ENCODE measurements at regions not wholly inside any gene's neighbourhood (a gene's known extent, or its start where the extent isn't known, plus 50 kb on each side); places are given as distances from the start of the nearest gene placed in this dataset.

DNA sequence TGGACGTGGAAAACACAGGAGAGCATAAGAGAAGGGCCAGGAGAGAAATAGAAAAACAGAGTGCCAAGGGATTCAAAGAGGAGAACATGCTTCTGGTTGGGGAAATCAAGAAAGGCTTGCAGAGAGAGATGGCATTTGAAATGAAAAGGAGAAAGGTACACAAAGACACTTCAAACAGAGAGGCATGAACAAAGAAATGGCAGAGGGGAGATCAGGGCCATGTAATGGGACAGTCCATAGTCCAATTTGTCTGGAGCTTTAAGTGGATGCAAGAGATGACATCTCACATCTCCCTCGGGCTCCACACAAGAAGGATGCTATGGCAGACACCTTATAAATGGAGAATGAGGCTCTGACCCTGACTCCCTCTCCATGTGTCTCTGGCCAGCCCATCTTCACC, 331.1 kb downstream of the MLLT3 start:
- no peak overlapping the region for H3K27ac ChIP-seq
- peaks cover 0 to 6% (median 0%) of the 10 kb centered on the region in 3 donors for H3K27me3 ChIP-seq (ENCODE audit: insufficient read depth in 3 of 3, low read length in 2 of 3)
- DNase-seq (no peak), ATAC-seq (no peak)
- no peaks in the 10 kb centered on the region for H3K4me1 ChIP-seq
- H3K4me3 ChIP-seq = no peak overlapping the region
- TF ChIP-seq, protein P1, sequence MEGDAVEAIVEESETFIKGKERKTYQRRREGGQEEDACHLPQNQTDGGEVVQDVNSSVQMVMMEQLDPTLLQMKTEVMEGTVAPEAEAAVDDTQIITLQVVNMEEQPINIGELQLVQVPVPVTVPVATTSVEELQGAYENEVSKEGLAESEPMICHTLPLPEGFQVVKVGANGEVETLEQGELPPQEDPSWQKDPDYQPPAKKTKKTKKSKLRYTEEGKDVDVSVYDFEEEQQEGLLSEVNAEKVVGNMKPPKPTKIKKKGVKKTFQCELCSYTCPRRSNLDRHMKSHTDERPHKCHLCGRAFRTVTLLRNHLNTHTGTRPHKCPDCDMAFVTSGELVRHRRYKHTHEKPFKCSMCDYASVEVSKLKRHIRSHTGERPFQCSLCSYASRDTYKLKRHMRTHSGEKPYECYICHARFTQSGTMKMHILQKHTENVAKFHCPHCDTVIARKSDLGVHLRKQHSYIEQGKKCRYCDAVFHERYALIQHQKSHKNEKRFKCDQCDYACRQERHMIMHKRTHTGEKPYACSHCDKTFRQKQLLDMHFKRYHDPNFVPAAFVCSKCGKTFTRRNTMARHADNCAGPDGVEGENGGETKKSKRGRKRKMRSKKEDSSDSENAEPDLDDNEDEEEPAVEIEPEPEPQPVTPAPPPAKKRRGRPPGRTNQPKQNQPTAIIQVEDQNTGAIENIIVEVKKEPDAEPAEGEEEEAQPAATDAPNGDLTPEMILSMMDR (IDR thresholded peaks at IDR 0.05) = no peak
- no peaks in the 10 kb centered on the region for H3K9me3 ChIP-seq
- H3K36me3 ChIP-seq (ENCODE audit: insufficient read depth in 1 of 2, low read depth in 1 of 2) = no peaks in the 10 kb centered on the region
- 67 to 73% (median 69%) methylated on average over 2 of the region's 2 CpGs for WGBS, 3 donors
- intact Hi-C loops (cut with DNase I) = no loop called here

GRCh38 chr9:20290257-20290656, 332.0 kb downstream of the MLLT3 start:
- TF ChIP-seq, protein P1 (IDR thresholded peaks at IDR 0.05) = no peak
- no peaks in the 10 kb centered on the region for H3K36me3 ChIP-seq (ENCODE audit: insufficient read depth in 1 of 2, low read depth in 1 of 2)
- ATAC-seq (no peak), DNase-seq (no peak)
- H3K9me3 ChIP-seq = no peaks in the 10 kb centered on the region
- intact Hi-C loops (cut with DNase I) = no loop called here
- H3K27me3 ChIP-seq (ENCODE audit: insufficient read depth in 3 of 3, low read length in 2 of 3) = peaks cover 0 to 6% (median 0%) of the 10 kb centered on the region in 3 donors
- 28 to 32% (median 29%) methylated on average over 6 of the region's 6 CpGs for WGBS, 3 donors
- no peak overlapping the region for H3K4me3 ChIP-seq
- no peak overlapping the region for H3K27ac ChIP-seq
- no peaks in the 10 kb centered on the region for H3K4me1 ChIP-seq

- Histone ChIP-seq H3K4me3 (no peak overlapping the region), H3K27me3 (ENCODE audit: insufficient read depth in 3 of 3, low read length in 2 of 3) (peaks cover 0 to 6% (median 0%) of the 10 kb centered on the region in 3 donors), H3K9me3 (no peaks in the 10 kb centered on the region), H3K36me3 (ENCODE audit: insufficient read depth in 1 of 2, low read depth in 1 of 2) (no peaks in the 10 kb centered on the region), H3K27ac (no peak overlapping the region), H3K4me1 (no peaks in the 10 kb centered on the region)
- no peak for ATAC-seq
- WGBS, 3 donors = 45 to 52% (median 48%) methylated on average over 9 of the region's 9 CpGs
- no peak for DNase-seq
- intact Hi-C loops (cut with DNase I) = no loop called here
- TF ChIP-seq, protein P1 (IDR thresholded peaks at IDR 0.05) = no peak
These were observed 332.8 kb downstream of the MLLT3 start for GRCh38 chr9:20289423-20290010.

GRCh38 chr9:20286969-20287368, 335.3 kb downstream of the MLLT3 start:
- no peaks in the 10 kb centered on the region for H3K4me1 ChIP-seq
- TF ChIP-seq, protein P1 (IDR thresholded peaks at IDR 0.05) = no peak
- peaks cover 0 to 6% (median 0%) of the 10 kb centered on the region in 3 donors for H3K27me3 ChIP-seq (ENCODE audit: insufficient read depth in 3 of 3, low read length in 2 of 3)
- no peaks in the 10 kb centered on the region for H3K9me3 ChIP-seq
- H3K27ac ChIP-seq = no peak overlapping the region
- intact Hi-C loops (cut with DNase I) = no loop called here
- 95 to 97% (median 96%) methylated on average over 3 of the region's 3 CpGs for WGBS, 3 donors
- no peak overlapping the region for H3K4me3 ChIP-seq
- DNase-seq = no peak
- ATAC-seq = no peak
- H3K36me3 ChIP-seq (ENCODE audit: insufficient read depth in 1 of 2, low read depth in 1 of 2) = no peaks in the 10 kb centered on the region

- H3K27me3 ChIP-seq (ENCODE audit: insufficient read depth in 3 of 3, low read length in 2 of 3) = peaks cover 0 to 4% (median 0%) of the 10 kb centered on the region in 3 donors
- no peaks in the 10 kb centered on the region for H3K9me3 ChIP-seq
- DNase-seq = no peak
- TF ChIP-seq, protein P1 (IDR thresholded peaks at IDR 0.05) = no peak
- H3K27ac ChIP-seq = no peak overlapping the region
- ATAC-seq = no peak
- WGBS, 3 donors = 63 to 74% (median 73%) methylated on average over 2 of the region's 2 CpGs
- H3K4me1 ChIP-seq = no peaks in the 10 kb centered on the region
- intact Hi-C loops (cut with DNase I) = no loop called here
- no peaks in the 10 kb centered on the region for H3K36me3 ChIP-seq (ENCODE audit: insufficient read depth in 1 of 2, low read depth in 1 of 2)
- no peak overlapping the region for H3K4me3 ChIP-seq
These were observed 336.1 kb downstream of the MLLT3 start for GRCh38 chr9:20286154-20286700.

Data from psoas muscle (tissue), 7 donors.